GM19397 (cell line): ENCODE measurements at regions not wholly inside any gene's neighbourhood (a gene's known extent, or its start where the extent isn't known, plus 50 kb on each side); places are given as distances from the start of the nearest gene placed in this dataset.

Source experiments
- ATAC-seq: cut with Tn5 transposase; IDR thresholded peaks from one replicate; pipeline ENCODE4 v1.9.1; 2021; ENCODE audit warnings: mild to moderate bottlenecking, moderate library complexity; ENCODE audit not compliant: unreplicated experiment

DNA sequence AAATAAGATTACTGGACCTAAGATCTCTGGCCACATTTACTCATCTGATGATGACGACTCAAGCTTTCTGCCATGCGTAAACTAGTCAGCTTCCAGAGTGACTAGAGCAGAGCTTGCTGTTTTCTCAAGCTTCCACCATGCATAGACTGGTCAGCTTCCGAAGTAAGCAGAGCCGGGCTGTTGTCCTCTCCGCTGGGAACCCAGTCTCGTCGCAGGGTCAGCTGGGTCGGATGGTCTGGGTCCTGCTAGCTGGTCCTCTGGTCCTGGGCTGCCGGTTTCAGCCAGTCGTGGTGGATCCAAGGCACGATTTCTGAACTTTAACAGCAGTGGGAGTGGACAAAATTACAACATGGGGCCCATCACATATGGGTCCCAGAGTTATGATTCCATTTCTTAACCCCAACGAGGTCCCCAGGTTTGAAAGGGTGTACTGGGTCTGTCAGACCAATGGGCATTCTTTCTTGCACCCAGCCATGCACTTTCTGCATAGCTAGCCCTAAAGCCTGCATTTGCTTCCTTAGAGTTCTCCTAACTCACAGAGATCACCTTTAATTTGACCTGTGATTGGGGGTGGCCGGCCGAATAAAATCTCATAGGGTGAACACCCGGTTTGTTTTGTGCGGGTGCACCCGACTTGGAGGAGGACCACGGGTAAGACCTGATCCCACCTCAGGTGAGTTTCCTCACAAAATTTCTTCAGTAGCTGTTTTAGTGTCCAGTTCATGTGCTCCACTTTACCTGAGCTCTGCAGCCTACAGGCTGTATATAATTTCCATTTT lies 1312.8 kb downstream of the TMEM121 start:
- no peak for ATAC-seq

DNA sequence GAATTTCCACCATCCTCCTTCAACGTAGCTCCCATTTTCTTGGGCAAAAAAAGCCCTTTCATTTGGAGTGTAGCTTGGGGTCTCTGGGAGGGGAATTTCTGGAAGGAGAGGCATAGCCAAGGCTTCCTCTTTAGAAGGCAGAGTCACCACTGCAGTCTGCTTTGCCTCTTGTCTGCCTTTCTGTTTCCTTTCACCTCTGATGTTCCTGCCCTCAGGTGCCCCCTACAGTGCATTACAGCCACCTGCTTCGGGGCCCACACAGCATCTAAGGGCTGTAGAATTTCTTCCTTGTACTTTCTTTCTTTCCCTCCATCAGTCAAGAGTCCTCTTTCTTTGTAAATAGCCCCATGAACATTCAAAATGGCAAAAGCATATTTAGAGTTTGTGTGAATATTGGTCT lies 1313.9 kb downstream of the TMEM121 start:
- ATAC-seq: no peak

DNA sequence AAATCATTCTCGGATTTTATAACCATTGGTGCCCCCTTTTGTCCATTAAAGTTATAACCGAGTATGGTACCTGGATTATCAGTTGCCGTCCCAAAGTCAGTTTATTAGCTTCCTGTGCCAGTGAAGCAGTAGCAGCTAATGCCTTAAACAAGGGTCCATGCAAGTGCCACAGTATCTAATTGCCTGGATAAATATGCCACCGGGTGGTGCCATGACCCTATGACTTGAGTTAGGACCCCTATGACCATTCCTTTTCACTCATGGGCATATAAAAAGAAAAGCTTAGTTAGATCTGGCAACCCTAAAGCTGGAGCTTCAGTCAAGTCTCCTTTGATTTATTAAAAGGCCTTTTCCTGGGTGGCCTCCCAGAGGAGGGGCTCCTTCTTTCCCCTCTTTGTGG lies 1314.6 kb downstream of the TMEM121 start:
- no peak for ATAC-seq

DNA sequence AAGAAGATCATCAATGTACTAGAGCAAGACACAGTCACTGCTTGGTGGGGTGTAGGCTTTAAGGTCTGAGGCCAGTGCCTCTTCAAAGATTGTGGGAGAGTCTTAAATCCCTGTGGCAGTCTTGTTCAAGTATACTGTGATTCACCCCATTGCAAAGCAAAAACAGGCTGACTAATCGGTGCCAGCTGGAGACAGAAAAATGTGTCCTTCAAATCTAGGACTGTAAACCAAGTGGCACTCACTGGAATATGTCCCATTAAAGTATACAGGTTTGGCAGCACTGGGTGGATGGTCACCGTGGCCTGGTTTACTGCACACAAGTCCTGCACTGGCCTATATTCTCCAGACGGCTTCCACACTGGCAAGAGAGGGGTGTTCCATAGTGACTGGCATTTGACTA lies 1315.3 kb downstream of the TMEM121 start:
- no peak for ATAC-seq

DNA sequence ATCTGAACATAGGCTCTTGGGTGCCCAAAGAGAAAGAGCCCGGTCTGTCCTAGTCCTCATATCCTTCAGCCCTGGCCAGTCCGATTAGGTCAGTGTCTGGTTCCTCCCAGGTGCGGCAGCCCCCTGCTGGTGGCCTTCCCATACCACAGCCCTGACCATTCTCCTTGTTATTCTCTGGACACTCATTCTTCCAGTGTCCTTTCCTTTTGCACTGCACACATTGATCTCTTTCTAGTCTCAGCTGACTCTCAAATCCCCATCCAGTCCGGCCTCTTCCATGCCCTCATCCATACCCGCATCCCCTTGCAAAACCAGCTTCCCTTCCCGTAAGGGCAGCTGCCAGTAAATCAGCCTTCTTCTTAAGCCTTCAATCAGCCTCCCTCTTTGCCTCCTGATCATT lies 1316.3 kb downstream of the TMEM121 start:
- ATAC-seq: no peak

DNA sequence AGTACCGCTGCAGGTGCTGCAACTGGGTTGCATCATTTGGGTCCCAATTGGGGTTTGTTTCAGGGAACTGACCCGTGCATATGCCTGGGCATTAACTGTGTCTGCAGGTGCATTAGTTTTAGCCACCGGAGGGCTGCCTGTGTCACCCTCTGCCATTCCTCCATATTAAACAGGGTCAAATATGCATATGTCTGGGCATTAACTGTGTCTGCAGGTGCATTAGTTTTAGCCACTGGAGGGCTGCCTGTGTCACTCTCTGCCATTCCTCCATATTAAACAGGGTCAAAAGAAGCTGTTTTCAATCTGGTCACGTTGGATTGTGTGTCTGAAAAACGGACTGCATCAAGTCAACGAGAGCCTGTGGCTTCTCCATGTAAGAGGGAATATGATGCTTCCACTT lies 1317.0 kb downstream of the TMEM121 start:
- ATAC-seq: no peak

DNA sequence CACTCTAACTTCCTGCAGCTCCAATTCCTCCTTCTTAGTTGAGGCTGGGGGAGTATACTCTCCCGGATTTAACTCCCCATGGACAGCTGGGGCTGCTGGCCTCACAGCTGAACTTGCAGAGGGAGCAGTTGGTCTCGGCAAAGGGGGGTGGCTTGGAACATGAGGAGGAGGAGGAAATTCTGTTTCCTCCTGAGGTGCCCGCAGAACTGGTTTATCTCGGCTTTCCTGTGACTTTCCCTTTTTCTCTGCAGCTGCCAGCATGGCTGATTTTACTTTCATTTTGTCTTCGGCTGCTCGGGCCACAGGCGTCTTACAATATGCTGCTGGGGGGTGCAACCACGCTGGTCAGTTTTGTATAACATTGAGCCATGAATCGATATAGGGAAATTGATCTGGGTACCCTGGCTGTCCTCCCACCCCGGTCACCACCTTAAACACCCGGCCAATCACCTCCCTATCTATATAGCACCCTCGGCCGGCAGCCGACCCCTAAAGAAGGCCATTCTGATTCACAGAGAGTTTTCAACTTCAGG lies 1317.6 kb downstream of the TMEM121 start:
- ATAC-seq: no peak

DNA sequence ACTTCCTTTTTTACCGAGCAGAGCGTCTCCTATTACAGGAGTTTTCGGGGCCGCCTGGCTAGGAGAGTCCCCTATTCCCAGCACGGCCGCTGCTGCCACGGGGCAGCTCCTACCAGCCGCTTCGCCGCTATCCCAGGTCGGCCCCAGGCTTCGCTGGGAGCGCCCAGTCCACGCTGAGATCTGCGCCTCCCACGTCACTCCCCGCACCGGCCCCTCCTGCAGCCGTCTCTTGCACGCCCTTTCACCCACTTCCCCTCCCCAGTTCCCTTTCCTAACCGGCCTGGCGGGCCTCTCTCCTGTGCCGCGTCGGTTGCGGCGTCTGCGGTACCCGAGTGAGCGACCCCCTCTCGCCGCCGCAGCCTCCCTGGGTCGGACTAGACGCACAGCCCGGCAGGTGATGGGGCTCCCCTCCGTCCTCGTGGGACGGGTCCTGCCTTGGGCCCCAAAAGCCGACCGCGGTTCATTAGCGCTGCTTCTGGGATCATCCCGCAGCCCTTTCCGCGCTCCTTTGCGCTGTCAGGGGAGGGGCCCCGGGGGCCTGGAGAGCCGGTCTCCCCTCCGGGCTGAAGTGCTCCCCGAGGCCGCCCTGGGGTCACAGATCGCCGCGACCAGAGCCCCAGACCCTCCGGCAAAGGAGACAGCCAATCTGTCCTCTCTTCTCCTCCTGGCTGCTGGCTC lies 1318.4 kb downstream of the TMEM121 start:
- peak; percentile 35 for ATAC-seq

DNA sequence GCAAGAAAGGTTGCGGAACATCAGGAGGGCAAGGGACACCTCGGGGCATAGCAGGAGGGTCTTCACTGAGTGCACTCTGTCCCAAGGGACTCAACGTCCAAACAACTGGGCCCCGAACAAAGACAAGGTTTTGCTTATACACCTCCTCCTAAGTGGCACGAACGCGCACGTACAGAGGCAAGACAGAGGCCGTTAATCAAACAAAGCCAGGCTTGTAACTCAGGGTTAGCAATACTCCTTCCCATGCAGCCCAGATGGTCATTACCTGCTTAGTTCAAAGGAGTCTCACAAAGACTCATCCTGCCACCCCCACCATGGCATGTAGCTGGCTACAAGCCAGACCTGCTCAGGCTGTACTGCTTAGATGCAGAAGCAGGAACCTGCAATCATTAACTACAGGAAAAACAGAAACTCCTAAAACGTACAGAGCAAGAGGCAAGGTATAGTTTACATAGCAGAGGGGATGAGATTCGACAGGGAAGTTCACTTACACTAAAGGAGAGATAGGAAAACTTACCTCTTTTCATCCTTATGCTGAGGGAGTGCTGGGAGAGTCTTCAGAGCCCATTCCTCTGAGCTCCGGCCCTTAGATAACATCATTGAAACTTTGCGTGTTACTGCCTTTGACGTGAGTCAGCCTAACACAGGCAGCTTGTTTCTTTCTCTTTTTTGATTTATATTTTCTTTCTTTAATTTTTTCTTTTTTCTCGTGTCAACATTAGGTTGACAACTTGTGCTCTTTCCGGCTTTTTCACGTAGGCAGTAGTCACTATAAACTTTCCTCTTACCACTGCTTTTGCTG lies 1319.1 kb downstream of the TMEM121 start:
- peak; percentile 48 for ATAC-seq

DNA sequence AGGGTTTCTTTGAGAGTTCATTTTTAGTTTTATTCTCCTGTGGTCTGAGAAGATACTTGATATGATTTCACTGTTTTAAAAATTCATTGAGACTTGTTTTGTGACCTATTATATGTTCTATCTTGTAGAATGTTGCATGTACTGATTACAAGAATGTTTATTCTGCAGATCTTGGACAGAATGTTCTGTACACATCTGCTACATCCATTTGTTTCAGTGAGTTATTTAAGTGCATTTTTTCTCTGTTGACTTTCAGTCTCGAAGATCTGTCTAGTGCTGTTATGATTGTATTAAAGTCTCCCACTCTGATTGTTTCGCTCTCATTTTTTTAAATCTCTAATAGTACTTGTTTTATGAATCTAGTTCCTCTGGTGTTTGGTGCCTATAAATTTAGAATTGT lies 1319.8 kb downstream of the TMEM121 start:
- no peak for ATAC-seq

DNA sequence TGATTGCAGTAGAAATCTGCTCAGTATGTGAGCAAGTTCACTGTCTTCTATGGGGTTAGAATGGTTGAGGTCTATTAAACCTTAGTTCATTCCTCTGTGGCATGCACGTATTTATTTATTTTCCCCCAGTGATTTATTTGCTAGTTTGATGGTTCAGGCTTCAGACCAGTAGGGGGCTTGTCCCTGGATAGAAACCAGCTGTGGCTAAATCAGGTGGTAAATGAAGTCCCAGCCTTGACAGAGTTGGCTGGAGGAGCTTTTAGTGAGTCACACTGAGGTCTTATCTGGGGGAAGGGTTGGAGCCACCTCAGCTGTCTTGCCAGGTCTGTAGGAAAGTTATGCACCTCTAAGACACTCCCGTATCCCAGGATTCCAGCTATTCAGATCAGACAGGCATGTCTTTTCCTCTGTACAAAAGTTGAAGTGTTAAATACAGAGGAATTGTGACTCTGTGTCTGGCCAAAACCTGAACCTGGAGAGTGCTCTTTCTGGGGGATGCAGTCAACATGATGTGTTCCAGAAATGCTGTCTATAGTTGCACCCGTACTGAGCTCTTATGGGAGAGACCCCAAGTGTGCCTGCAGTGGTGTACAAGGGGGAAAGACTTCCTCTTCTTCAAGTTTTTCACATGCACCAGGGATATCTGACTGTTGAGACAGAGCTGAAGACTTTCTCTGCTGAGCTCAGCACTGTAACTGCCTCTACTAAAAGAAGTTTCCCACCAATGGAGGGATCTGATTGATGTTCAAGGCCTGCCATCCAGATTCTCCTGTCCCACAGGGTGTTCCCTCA lies 1322.1 kb downstream of the TMEM121 start:
- no peak for ATAC-seq

DNA sequence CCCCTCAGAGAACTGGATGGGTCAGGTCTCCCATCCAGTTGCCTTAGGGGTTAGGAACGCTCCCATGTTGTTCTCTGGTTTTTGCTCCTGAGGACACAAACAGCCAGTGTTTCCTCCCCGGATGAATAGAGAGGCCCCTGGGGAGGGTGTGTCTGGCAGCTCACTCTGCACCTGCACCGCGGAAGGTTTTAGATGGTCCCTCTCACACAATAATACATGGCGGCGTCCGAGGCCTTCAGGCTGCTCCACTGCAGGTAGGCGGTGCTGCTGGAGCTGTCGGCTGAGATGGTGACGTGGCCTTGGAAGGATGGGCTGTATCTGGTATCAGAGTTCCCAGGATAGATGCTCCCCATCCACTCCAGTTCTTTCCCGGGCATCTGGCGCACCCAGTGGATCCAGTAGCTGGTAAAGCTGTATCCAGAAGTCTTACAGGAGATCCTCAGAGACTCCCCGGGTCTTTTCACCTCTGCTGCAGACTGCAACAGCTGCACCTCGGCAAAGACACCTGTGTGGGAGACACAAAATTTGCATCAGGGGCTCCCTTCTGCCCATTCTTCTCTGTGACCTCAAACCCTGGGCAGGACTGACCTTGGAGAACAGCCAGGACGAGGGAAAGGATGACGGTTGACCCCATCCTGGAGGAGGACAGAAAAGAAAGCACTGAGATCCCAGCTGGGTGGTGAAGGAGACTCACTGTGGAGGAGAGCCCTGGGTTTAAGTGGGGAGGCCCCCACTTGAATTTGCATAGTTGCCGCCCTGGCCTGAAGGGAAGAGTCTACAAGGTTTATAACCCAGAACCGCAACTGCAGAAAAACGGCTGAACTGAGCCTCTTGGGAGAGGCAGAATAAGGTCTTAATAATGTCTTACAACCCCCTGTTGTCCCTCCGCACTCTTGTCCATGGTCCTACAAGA lies 1324.8 kb downstream of the TMEM121 start:
- peak; percentile 66 for ATAC-seq

DNA sequence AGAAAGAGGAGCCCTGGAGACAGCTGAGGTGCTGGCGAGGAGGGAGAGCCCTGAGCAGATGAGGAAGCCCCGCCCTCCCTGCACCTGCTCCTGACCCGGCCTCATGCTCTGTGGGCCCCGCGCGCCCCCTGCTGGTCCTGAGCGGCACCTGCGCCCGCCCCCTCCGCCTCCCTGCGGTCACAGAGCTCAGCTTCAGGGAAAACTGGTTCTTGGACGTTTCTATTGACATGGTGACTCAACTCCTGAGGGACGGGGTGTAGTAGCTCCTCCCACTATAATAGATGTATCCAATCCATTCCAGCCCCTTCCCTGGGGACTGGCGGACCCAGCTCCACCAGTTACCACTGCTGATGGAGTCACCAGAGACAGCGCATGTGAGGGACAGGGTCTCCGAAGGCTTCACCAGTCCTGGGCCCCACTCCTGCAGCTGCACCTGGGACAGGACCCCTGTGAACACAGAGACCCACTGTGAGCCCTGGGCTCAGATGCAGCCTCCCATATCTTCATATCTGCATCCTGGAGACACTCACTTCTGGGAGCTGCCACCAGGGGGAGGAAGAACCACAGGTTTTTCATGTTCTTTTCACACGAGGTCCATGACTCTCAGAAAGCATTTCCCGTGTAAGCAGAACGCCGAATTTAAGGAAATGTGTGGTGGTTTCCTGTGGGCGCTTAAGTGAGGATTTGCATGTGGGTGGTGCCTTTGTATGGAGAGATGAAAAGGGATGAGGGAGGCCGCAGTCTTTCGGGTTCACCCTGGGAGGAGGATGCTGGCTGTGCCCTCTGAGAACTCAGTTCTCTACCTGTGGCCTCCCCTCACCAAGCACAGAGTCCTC lies 1346.4 kb downstream of the TMEM121 start:
- ATAC-seq: peak; percentile 51

DNA sequence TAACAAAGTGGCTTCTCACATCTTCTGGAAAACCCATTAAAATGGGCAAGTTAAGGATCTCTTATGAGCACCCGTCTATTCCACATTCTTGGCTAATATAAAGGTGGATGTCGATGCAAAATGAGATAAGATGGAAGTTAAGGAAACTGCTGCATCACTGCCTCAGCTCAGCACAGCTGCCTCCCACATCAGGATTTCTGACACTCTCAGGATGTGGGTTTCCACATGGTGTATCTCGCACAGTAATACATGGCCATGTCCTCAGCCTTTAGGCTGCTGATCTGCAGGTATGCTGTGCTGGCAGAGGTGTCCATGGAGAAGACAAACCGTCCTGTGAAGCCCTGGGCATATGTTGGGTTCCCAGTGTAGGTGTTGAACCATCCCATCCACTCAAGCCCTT lies 1348.0 kb downstream of the TMEM121 start:
- ATAC-seq: no peak

DNA sequence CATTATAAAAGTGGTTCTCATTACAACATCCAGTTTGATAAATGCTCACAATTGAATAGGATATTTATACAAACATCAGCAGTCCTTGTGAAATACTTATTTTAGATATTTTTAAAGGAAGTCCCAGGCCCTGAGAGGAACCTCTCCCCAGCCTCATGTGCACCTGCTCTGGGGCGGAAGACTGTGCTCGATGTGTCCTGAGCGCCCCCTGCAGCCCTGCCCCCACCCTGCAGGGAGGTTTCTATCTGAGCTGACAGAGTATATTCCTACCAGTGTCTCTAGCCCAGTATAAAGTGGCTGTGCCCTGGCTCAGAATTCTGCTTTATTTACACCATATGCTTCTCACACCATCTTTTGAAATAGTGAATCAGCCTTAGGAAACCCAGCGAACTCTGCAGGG lies 1349.1 kb downstream of the TMEM121 start:
- ATAC-seq: no peak

DNA sequence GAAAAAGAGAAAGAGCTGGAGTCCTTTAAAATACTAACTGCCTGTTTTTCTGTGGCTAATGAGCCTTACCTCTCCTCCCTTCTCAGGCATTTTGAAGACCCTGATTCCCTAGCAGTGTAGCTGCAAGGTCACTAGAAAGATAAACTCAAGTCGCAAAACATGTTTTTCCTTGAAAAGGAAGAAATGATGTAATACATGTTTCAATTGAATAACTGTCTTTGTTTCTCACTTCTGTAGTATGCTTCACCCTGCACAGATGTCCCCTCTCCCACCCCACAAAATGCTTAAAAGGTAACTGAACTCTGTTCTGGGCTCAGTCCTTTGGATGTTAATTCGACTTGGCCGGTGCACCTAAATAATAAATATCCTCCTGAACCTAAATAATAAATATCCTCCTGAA lies 1350.3 kb downstream of the TMEM121 start:
- no peak for ATAC-seq

DNA sequence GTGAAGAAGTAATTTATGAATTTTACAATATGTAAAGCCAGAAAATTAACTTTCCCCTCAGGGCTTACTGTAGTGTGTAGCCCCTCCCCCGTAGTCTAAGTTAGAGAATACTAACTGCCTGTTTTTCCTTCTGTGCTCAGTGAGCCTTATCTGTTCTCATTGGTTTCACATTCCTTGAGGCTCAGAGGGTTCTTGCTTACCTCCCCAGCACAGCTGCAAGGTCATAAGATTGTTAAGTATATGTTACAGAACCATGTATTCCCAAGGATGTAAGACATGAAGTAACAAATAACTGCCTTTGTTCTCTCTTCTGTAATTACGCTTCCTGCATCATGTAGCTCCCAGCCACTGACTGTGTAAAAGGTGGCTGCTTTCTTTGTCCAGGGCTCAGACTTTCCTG lies 1351.1 kb downstream of the TMEM121 start:
- no peak for ATAC-seq

DNA sequence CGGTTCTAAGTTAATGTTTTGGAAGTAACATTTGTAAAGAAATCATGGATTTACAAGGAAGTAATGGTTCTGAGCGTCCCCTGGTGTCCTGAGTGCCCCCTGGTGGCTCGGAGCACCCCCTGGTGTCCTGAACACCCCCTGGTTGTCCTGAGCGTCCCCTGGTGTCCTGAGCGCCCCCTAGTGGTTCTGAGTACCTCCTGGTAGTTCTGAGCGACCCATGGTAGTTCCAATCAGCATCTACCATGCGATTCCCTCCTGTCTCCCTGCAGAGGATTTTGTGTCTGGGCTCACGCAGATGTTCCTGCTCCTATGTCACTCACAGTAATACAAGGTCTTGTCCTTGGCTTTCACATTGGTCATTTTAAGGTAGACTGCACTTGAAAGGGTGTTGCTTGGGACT lies 1352.9 kb downstream of the TMEM121 start:
- peak; percentile 63 for ATAC-seq

DNA sequence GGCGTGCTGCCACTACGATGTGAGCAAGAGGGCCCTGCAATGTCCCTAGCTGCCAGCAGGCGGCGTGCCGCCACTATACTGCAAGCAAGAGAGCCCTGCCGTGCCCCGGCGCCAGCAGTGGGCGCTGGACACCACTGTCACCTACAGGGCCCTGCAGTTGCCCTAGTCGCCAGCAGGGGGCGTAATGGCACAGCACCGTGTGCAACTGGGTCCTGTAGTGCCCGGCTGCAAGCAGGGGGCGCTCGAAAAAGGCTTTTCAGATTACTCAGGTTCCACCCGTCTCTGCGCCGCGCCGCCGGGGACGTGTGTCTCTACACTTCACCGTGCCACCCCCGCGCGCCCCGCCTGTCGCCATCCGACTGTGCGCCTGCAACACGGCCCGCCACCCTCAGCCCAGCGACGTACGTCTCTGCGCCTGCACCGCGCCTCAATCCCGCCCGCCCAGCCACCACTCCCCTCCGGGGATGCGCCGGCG lies 1356.9 kb downstream of the TMEM121 start:
- no peak for ATAC-seq
